DOHH2 (cell line): ENCODE measurements at regions not wholly inside any gene's neighbourhood (a gene's known extent, or its start where the extent isn't known, plus 50 kb on each side); places are given as distances from the start of the nearest gene placed in this dataset.

ENCODE experiments used
- CTCF ChIP-seq: fragments of 200-600 bp; sonication (generic); IDR thresholded peaks from one replicate; pipeline ENCODE4 v1.5.1; 2014; ENCODE audit warnings: antibody characterized with exemption, mild to moderate bottlenecking, low read depth, low read length; ENCODE audit not compliant: poor library complexity, severe bottlenecking
- EZH2phosphoT487 ChIP-seq: fragments of 200-600 bp; sonication (generic); IDR thresholded peaks from 2 replicates; pipeline ENCODE4 v1.6.1; 2017; ENCODE audit warnings: borderline replicate concordance, mild to moderate bottlenecking, antibody characterized with exemption, low read length, moderate library complexity, mixed read lengths

GRCh38 chr10:78871796-78872195 lies 197.0 kb upstream of the ZMIZ1 start:
- TF ChIP-seq CTCF (no peak), EZH2phosphoT487 (no peak)
